HG03457 (cell line): ENCODE measurements at regions not wholly inside any gene's neighbourhood (a gene's known extent, or its start where the extent isn't known, plus 50 kb on each side); places are given as distances from the start of the nearest gene placed in this dataset.
"Not testable (repeated sequence)": the region's sequence is repeated elsewhere in the genome, so short reads cannot be mapped to it uniquely, and the experiment has no call there.

Experiments used
- ATAC-seq: cut with Tn5 transposase; IDR thresholded peaks from one replicate; pipeline ENCODE4 v1.9.1; 2021; ENCODE audit warnings: moderate number of reproducible peaks; ENCODE audit not compliant: unreplicated experiment

DNA sequence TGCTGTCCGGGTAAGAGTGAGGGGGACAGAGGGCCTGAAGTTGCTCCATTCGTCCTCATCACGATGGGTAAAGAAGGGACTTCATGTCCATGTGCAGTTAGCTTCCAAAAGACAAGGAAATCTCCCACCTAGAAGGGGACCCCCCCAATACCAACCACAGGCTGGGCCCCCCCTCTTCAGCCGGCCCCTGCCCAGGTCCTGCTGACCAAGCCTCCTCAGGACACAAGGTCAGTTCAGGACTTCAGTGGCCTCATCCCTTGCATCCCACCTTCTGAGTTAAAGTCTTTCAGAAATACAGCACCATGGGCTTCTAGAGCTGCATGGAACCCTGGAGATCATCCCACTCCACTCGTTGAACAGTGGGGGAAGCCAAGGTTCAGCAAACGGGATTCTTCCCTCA, 115.4 kb upstream of the ERG start:
- no peak for ATAC-seq

DNA sequence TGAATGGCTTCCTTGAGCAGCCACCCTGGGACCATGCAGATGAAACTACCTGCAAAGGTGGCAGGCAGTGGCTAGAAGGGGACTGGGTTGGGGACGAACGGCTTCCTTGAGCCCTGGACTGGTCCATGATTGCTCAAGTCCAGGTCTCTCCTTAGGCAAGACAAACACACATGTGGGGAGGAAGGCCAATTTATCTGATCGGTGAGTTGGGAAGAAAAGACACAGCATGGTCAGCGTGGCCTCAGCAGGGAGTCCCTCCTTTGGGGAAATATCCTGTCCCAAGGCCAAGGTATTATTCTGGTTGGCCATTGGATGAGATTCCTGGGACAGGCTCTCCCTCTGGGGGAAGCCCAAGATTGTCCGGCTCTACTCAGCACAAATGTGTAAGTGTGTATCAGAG, 116.3 kb upstream of the ERG start:
- ATAC-seq, result no peak

DNA sequence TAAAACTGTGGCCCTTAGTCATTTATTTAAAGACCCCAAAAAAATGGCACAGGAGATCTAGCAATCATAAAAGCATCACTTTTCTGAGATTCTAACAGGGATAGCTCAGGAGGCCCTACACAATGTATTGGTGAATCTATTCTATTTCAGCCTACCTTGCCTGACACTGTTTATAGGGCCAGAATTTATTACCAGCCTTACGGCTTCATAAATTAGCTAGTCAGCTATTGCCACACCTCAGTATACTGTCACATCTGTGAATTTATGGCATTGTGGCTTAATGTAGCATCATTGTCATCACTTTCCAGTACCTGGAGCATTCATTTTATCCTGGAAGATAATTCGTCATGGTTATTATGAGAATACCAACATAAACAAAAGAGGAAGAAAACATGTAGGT, 121.2 kb upstream of the ERG start:
- no peak for ATAC-seq

DNA sequence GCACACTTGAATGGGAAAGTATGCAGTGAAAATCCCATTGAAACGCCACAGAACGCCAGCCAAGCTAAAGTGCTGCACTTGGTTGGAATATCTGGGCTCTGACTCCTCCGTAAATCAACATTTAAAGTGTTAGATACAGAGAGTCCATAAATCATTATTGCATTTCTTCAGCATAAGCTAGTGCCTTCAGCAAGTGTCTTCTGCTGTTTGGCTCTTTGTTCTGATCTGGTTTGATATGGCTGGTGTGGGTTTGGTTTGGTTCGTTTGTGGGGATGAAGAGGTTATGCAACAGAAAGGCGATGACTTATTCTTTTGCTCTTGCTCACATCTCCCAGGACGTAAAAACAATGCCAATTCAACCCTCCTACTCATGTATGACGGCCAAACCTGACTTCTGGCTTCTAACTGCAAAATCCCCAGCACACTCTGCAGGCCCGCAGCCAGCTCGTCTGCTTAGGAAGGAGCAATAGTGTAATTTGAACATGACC, 121.8 kb upstream of the ERG start:
- ATAC-seq, result no peak

DNA sequence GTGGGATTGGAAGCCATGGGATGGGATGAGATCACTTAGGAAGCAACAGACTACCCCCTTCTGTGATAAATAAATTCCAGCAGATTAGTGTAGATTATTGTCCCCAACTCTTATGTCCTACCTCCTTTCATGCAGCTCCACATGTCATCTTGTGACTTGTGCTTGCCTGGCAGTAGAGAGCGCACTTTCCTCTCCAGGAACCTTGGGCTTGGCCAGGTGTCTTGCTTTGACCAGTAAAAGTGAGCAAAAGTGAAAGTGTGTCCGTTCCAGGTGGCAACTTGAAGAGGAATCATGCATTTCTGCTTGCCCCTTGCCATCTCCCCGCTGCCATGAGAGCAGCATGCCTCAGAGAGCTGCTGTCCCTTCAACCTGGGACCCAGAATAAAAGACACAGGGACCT, 122.9 kb upstream of the ERG start:
- ATAC-seq, result no peak

DNA sequence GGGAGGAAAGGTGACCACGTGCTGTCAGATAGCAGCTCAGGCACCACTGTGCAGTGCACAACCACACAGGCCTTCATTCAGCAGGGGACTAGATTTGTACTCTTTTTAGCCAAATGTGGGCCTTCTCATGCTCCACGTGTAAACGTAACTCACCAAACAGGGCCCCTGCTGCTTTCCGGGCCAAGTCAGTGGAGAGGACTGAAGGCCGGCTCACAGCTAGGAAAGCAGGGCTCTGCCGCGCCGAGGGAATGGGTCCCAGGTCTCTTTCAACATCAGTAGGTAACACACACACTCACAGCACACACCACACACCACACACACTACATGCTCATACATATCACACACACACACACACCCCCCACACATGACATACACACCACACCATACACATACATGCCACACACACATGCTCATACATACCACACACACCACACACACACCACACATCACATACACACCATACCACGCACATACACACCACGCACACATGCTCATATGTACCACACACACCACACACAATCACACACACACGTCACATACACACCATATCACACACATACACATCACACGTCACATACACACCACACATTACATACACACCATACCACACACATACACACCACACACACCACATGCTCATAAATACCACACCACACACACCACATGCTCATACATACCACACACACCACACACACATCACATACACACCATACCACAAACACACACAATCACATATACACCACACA, 124.0 kb upstream of the ERG start:
- no peak for ATAC-seq

DNA sequence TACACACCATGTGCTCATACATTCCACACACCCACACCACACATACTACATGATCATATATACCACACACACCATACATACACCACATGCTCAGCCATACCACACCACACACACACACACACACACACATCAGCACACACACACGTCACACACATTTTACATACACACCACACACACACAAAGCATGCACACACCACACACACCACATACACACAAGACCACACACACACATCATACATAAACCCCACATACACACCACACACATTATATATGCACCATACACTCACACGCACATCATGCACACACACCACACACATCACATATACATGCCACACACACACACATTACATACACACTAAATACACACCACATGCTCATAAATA, 124.5 kb upstream of the ERG start:
- no peak for ATAC-seq

DNA sequence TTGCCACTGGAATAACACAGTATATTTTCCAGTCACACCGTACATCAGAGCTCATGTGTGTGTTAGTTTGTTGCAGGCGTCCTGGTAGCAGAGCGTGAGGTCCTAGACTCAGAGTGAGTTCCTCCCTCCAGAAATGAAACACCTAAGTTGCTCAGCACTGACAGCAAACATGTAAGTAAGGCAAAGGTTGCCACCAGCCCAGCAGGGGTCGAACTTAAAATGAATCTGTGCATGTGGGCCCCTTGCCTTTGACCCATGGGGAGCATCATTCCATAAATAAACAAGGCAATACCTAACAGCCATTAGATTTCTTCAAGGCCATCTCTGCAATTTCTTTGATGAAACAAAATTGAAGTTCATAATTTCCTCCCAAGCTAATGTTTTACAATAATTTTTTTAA, 125.3 kb upstream of the ERG start:
- no peak for ATAC-seq

DNA sequence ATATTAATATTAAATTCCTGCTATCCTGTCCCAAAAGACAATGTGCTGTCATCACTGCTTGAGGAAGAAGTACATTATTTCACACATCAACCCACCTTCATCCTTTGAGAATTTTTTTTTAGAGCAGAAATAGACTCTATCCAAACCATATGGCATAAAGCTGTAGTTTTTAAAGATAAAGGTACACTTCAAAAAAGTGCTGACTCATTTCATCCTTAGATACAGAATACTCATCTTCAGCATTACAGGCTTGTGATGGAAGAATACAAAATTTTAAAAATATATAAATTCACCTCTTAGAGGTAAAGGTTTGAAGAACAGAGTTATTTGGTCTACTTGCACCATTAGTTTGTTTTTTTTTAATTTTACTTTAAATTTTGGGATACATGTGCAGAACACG, 126.7 kb upstream of the ERG start:
- ATAC-seq, result no peak

DNA sequence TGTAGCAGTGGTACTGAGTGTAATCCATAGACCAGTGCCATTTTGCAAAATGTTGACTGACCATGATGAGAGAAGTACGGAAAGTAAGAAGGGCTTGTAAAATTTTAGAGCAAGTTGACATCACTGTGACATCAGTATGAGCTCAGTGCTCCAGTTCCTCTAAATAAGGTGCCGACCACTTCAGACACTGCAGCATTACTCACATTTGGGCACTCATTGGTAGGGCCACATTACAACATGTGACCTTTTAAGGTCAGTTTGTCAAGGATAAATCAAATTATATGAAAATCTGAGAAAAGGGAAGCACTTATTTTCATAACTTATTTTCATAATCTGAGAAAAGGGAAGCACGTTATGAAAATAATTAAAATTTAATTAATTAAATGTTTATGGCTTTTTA, 128.0 kb upstream of the ERG start:
- no peak for ATAC-seq

DNA sequence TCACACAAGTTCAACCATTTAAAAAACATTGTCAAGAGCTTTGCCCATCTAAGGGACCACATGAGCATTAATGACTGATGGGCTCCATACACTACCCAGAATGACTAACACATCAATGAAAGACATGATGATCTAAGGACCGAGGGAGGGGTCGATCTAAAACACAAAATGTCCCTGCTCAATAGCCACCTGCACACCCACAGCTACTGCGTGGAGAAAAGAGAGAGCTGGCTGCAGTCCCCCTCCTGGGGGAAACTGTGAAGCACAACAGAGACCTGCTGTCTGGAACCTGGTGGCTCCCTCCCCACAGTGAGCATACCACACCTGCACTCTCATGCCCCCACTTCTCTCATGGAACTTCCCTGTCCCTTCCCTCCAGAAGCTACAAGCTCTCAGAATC, 130.1 kb upstream of the ERG start:
- ATAC-seq, result no peak

DNA sequence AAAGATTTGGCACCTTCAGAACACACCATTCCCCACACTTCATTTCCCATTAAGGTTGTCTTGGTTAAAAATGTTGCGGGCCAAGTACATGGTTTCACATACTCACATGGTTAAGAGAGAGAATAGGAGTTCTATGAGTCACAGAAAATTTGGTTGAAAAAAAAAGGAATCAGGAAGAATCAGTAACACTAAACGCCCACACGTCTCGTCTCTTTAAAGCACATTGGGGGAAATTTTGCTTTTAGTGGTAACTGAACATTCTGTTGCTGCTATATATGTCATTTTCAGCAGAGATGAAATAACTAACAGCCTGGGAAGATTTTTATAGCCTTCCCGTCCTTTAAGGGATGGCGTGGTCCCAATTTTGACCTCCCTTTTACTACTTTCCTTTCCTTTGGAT, 132.9 kb upstream of the ERG start:
- no peak for ATAC-seq

DNA sequence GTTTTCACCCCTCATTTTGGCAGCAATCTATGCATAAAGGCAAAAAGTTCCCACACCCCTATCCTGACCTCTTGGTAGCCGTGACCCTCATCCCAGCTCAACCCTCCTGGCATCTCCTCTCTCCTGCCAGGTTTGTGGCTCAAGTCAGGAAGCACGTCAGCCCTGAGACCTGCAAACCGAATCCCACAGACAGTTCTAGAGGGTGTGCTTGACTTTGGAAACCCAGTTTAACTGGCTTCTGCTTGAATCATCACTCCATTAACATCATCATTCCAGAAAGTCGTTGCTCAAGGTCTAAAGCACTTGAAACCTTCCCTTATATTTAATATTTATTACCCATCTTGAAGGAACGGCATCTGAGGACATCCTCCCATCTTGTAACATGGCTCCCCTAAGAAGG, 133.4 kb upstream of the ERG start:
- ATAC-seq, result no peak

DNA sequence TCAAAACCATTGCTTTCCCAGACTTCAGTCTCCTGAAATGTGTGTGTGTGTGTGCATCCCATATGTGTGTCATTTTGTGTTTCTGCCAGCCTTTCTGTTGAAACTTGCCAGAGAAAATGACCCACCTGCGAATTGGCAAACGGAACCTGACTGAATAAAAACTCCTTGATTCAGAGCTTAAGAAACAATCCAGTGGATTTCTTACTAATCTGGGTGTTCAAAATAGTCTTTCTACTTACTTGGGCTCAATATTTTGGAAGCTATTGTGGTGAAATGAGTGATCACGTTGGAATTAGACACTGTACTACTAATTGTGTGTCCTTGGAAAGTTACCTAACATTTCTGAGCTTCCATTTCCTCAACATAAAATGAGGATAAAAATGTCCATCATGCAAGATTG, 138.9 kb upstream of the ERG start:
- no peak for ATAC-seq

DNA sequence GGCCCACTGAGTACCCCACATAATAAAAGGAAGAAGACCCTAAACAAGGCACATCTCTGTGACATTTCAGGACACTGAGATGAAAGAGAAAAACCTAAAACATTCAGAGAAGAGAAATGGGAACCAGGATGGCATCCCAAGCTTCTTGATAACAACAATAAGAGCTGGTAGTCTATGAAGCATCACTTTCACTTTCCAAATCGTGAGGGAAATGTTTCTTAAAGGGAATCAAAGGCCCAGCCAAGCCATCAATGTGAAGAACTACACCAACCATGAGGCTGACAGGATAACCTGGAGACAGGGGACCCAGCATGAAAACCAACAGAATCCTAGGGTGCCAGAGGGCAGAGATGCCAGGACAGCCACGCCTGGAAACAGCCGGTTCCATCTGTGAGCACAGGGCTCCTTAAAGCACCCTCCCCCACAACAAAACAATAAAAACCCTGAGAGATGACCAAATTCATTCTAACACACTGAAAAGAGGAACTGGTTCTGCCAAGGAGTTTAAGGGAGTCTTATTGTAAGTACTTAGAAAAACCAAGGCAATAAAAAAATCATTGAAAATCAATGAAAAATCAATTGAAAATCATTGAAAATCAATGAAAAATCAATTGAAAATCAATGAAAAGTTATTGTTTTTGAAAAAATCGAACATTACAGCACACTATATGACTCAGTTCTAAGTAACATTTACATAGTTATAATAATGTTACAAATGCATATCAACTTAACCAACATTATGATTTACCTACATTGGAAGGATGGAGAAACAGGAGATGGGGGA, 141.5 kb upstream of the ERG start:
- ATAC-seq, result no peak

DNA sequence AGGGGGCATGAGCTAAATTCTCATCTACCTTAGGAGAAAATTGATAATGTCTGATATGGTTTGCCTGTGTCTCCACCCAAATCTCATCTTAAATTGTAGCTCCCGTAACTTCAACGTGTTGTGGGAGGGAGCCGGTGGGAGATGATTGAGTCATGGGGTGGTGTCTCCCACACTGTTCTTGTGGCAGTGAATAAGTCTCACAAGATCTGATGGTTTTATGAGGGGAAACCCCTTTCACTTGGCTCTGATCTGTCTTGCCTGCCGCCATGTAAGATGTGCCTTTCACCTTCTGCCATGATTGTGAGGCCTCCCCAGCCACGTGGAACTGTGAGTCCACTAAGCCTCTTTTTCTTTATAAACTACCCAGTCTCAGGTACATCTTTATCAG, 142.1 kb upstream of the ERG start:
- not testable (repeated sequence) for ATAC-seq

DNA sequence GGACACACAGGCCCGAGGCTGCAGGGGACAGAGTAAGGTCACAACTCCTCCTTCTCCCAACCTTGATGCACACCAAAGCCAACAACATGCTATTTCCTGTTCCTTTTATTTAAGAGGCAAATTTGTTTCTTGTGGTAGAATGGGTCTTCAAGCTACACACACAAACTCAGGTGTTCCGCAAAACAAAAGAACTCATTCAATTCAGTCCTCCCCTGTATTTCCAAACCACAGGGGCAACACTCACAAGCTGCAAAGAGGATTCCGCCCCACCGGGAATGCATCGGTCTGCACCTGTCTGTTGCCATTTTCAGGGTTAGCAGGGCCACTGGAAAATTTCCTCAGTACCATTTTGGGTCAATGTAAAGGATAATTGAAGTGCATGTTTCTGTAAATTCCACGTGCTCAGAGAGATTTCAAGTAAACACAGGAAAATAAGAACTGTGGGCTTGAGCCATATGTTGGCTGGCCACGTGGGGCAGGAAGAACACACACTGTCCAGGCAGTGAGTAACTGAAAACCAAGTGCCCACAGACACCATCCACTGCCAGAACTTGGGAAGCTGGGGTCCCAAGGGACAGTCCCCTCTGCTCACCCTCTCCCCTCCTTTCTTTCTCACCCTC, 145.2 kb upstream of the ERG start:
- ATAC-seq, result no peak

DNA sequence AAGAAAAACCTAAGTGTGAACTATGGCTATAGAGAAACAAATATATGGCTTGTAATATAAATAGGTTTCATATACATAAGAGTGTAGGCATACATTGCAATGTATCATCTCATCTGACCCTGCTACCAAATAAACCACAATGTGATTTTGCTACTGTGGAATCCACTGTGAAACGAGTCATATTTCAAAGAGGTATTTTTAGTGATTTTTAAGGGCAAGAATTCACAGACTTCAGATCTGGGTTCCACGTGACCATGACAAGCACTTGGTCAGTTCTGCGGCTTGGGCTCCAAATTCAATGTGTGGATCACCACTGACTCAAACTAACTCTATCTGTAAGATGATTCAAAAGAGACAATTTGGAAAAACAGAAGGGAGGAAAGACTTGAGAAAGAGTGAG, 147.0 kb upstream of the ERG start:
- ATAC-seq, result no peak

DNA sequence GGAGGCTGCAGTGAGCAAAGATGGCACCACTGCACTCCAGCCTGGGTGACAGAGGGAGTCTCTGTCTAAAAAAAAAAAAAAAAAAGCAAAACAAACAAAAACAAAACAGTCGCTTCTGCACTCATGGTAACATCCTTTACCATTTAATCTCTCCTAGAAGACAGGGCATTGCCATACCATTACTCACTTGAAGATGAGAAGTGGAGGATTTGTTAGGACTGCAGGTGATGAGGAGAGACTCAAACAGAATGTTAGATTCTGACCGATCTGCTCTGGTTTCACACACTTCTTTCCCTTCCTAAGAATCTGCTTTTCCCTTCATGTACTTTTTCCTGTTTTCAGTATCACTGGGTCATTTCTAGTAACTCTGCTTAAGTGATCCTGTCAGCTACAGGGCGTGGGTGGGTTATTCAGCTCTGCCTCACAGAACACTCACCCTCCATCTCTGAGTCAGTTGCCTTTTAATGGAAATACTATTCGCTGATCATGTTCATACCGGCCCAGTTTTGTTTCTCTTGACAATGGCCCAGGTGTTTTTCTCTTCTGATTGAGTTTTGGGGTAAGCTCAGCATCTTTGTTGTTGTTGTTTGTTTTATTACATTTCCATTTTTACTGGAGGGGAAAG, 148.0 kb upstream of the ERG start:
- no peak for ATAC-seq

DNA sequence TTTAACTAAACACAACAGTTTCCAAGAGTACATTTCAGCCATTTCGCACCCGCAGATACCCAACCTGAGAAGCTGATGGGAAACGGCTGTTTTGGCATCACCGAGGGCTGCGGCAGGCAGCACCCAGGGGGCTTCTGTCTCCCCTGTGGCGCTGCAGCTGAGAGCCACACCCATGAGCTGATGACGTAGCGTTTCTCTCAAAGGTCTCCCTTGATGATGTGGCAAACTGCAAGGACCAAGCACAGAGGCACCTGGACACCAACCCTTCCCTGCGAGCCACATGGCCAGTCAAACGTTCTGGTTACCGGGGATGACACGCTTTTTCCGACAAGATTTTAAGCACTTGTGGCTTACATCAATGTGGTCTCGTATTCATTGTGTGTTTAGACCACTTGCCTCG, 150.8 kb upstream of the ERG start:
- ATAC-seq, result no peak

DNA sequence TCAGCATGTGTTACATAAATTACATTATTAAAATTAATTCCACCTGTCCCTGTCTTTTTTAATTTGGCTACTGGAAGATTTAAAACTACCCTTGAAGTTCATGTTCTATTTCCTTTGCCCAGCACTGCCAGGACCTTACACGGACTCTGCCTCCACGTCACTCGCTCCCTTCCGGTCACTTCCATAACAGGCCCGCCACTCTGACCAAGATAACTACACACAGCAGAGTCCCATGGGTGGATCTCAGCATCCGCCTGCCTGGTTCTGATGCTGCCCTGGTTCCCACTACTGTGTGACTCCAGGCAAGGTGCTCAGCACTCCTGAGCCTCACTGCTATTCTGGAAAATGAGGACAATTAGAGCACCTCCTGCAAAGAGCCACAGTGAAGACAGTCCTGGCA, 153.3 kb upstream of the ERG start:
- ATAC-seq, result no peak

DNA sequence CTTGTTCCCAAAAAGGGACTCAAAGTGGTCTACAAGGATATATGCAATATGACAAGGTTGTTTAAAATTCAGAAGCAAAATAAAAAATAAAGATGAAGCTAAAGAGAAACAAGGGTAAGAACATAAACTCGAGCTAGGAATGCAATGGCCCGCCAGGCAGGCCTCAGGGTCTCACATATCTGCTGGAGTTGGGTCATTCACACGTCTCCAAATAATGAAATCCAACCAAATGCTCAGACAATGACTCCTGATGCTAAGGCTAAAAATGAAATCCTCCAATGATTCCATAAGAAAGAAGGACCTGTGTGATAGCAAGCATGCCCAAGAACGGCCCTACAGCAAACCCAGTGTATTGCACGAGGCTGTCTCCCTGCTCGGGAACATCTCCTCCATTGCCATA, 153.3 kb upstream of the ETS2 start:
- no peak for ATAC-seq
